Spleen (tissue), 11 donors: ENCODE measurements at regions not wholly inside any gene's neighbourhood (a gene's known extent, or its start where the extent isn't known, plus 50 kb on each side); places are given as distances from the start of the nearest gene placed in this dataset.

ENCODE experiments used
- DNase-seq: peaks from one replicate; pipeline ENCODE4 v3.0.0-alpha.2; 2020
- H3K27ac ChIP-seq, 8 donors: fragments of 200-600 bp; sonication (generic) in 7 of 8; 1 replicate in 4 of 8; 2 replicates in 4 of 8; pipeline versions ENCODE4 v1.5.0 to v1.8.0; 2016 to 2021; ENCODE audit warnings: inconsistent platforms in 4 of 8, mild to moderate bottlenecking in 4 of 8, moderate library complexity in 1 of 8
- H3K27me3 ChIP-seq, 7 donors: fragments of 200-600 bp; sonication (generic) in 6 of 7; replicated peaks in 1 of 7; 1 replicate in 4 of 7; 2 replicates in 3 of 7; pipeline versions ENCODE4 v1.5.0 to v1.8.0; 2016 to 2021; ENCODE audit warnings: inconsistent platforms in 3 of 7, mild to moderate bottlenecking in 1 of 7
- H3K36me3 ChIP-seq, 6 donors: fragments of 200-600 bp; sonication (generic) in 5 of 6; 1 replicate in 4 of 6; 2 replicates in 2 of 6; pipeline versions ENCODE4 v1.5.0 to v1.8.0; 2016 to 2021; ENCODE audit warnings: inconsistent platforms in 2 of 6
- H3K4me1 ChIP-seq, 6 donors: fragments of 200-600 bp; sonication (generic) in 5 of 6; 1 replicate in 3 of 6; 2 replicates in 3 of 6; pipeline versions ENCODE4 v1.5.0 to v1.8.0; 2016 to 2021; ENCODE audit warnings: inconsistent platforms in 3 of 6
- H3K4me3 ChIP-seq, 8 donors: fragments of 200-600 bp; sonication (generic) in 7 of 8; 1 replicate in 4 of 8; 2 replicates in 4 of 8; pipeline versions ENCODE4 v1.5.0 to v1.8.0; 2016 to 2021; ENCODE audit warnings: inconsistent platforms in 4 of 8, mild to moderate bottlenecking in 4 of 8, moderate library complexity in 2 of 8
- H3K9me3 ChIP-seq, 8 donors: fragments of 200-600 bp; sonication (generic) in 7 of 8; 1 replicate in 4 of 8; 2 replicates in 4 of 8; pipeline versions ENCODE4 v1.5.0 to v1.8.0; 2016 to 2021; ENCODE audit warnings: inconsistent platforms in 4 of 8
- POLR2A ChIP-seq, 3 donors: fragments of 450-650 bp; IDR thresholded peaks; one replicate each; pipeline ENCODE4 v1.5.1; 2017; ENCODE audit warnings: antibody characterized with exemption in 3 of 3, mild to moderate bottlenecking in 1 of 3
- POLR2AphosphoS5 ChIP-seq, 3 donors: sonication (generic); formaldehyde crosslinking; IDR thresholded peaks; one replicate each; pipeline ENCODE4 v1.5.1; 2017; ENCODE audit warnings: antibody characterized with exemption in 3 of 3
- WGBS, 5 donors: extraction: QIAGEN DNeasy Blood & Tissue Kit in 3 of 5; methylation state at CpG; one replicate each; pipeline versions ENCODE4 v1.1.5 to v1.1.7; 2013 to 2018; 5-methylcytosine and 5-hydroxymethylcytosine counted together
- intact Hi-C: fragments of 100-400 bp; cut with DNase I; formaldehyde crosslinking; loops from one replicate; pipeline ENCODE4 v1.15.0; 2023; ENCODE audit warnings: low total_unique reads
- TF ChIP-seq, protein P1 (sequence below), 11 experiments: fragments of 200-600 bp in 7 of 11; fragments of 450-650 bp in 4 of 11; sonication (generic) in 4 of 11; IDR thresholded peaks in 8 of 11; conservative IDR thresholded peaks in 3 of 11; 1 replicate in 7 of 11; 2 replicates in 4 of 11; pipeline versions ENCODE4 v1.4.0 to v1.8.0; 2016 to 2021; ENCODE audit warnings: antibody characterized with exemption in 11 of 11, inconsistent platforms in 4 of 11, mild to moderate bottlenecking in 1 of 11
- donor health status: healthy with polysubstance abuse.
- donor health status: DM: no; HTN: no; CAD: no; lungs with moderate emphysema.
- donor health status: DM: no; HTN: no; CAD: no.
- donor health status: Bipolar disorder and iron deficiency.
- donor health status: healthy.
- donor health status: DM: no; HTN: no; CAD: no.
- donor health status: DM: yes; HTN: yes; CAD: no.

DNA sequence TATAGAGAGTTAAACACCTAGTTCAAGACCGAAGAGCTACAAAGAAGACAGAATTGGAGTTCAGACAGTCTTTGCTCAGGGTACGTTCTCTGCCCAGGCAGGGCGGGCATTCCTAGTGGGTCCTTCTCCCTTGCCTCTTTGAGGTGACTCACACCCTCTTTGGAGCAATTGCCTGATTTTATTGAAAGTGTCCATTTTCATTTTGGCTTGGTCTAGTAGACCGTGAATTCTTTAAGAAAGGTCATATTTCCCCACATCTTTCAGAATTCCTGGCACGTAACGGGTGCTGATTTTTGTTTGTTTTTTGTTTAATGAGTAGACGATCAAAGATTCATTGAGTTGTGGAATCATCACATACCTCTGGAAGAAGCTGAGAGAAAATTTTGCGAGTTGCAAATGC, 871.5 kb downstream of the RNF144A start:
- intact Hi-C loops, result no loop called here
- no peak overlapping the region for H3K27ac ChIP-seq
- H3K4me3 ChIP-seq, result no peak overlapping the region
- no peak for DNase-seq
- H3K27me3 ChIP-seq, result no peaks in the 10 kb centered on the region
- H3K36me3 ChIP-seq, result no peaks in the 10 kb centered on the region
- H3K9me3 ChIP-seq, result no peaks in the 10 kb centered on the region
- 94 to 97% (median 95%) methylated on average over 8 of the region's 8 CpGs for WGBS, 5 donors
- TF ChIP-seq, protein P1, sequence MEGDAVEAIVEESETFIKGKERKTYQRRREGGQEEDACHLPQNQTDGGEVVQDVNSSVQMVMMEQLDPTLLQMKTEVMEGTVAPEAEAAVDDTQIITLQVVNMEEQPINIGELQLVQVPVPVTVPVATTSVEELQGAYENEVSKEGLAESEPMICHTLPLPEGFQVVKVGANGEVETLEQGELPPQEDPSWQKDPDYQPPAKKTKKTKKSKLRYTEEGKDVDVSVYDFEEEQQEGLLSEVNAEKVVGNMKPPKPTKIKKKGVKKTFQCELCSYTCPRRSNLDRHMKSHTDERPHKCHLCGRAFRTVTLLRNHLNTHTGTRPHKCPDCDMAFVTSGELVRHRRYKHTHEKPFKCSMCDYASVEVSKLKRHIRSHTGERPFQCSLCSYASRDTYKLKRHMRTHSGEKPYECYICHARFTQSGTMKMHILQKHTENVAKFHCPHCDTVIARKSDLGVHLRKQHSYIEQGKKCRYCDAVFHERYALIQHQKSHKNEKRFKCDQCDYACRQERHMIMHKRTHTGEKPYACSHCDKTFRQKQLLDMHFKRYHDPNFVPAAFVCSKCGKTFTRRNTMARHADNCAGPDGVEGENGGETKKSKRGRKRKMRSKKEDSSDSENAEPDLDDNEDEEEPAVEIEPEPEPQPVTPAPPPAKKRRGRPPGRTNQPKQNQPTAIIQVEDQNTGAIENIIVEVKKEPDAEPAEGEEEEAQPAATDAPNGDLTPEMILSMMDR (IDR thresholded peaks at IDR 0.05 in 8 of 11, conservative IDR thresholded peaks at IDR 0.05 in 3 of 11), result no peak
- TF ChIP-seq POLR2AphosphoS5 (IDR thresholded peaks at IDR 0.05) (no peak), POLR2A (IDR thresholded peaks at IDR 0.05) (no peak)
- no peaks in the 10 kb centered on the region for H3K4me1 ChIP-seq

DNA sequence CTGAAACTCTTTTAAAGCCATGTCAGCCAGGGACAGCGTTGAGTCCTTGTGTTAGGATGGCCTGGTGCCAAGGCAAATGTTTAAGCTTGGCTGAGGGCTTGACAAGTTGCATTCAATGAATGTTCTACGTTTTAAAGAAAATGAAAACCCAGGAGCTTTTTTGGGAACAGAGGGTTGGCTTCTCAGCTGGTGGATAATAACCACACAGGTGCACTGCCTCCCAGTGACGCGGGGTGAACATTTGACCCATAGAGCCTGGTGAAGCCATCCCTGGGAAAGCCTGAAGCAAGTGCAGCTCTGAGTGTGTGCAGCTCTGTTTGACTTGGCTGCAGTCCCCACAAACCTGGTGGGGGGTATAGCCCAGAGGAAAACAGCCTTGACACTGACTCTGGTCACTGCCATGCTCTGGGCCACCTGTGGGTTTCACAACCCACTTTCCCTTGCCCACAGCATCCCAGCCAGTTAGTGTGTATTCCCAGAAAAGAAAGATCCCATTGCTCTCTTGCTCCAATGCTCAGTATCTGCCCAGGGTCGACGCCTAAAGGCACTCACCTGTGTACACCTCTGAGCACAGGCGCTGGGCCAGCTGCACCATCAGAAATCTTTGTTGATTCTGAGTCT, 874.9 kb downstream of the RNF144A start:
- Histone ChIP-seq H3K9me3 (no peaks in the 10 kb centered on the region), H3K36me3 (no peaks in the 10 kb centered on the region), H3K27me3 (no peaks in the 10 kb centered on the region), H3K4me1 (peaks cover 0 to 8% (median 0%) of the 10 kb centered on the region in 6 donors), H3K27ac (no peak overlapping the region), H3K4me3 (no peak overlapping the region)
- 82 to 87% (median 85%) methylated on average over 7 of the region's 7 CpGs for WGBS, 5 donors
- no peak for DNase-seq
- TF ChIP-seq, protein P1 (IDR thresholded peaks at IDR 0.05 in 8 of 11, conservative IDR thresholded peaks at IDR 0.05 in 3 of 11), result no peak
- no peak for TF ChIP-seq POLR2A (IDR thresholded peaks at IDR 0.05)
- no peak for TF ChIP-seq POLR2AphosphoS5 (IDR thresholded peaks at IDR 0.05)
- intact Hi-C loops, result no loop called here

DNA sequence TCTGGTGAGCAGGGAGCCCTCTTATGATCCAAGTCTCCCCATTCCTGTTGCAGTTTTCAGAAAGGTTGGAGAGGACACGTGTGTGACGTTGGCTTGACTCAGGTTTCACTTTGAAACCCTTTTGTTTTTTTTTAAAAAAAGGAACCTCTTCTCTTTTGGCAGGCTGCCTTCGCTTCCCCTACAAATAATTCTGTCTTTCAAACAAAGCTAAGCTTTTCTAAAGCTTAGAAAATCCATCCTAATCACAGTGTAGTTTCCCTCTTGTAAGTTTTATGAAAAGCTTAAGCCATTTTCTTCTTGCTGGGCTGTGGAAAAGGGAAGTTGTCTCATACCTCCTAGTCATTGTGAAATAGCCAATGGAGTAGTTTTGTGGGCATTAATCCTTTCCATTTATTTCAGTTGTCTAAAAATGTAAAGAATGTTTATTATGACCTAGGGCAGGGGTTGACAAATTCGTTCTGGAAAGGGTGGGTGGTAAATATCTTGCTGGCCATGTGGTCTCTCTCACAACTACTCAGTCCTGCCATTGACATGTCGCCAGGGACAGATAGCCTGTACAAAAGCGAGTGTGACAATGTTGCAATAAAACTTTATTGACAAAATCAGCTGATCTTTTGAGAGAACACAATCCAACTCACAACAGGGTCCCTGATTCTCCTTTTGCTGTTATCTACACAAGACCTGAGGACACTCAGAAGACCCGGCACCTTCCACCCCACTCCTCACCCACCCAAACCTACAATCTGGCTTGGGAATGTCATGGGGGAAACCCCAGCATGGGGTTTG, 878.8 kb downstream of the RNF144A start:
- TF ChIP-seq POLR2AphosphoS5 (IDR thresholded peaks at IDR 0.05), result no peak
- TF ChIP-seq, protein P1 (IDR thresholded peaks at IDR 0.05 in 8 of 11, conservative IDR thresholded peaks at IDR 0.05 in 3 of 11), result no peak
- no peak for TF ChIP-seq POLR2A (IDR thresholded peaks at IDR 0.05)
- Histone ChIP-seq H3K27me3 (no peaks in the 10 kb centered on the region), H3K4me1 (peaks cover 0 to 8% (median 0%) of the 10 kb centered on the region in 6 donors), H3K9me3 (peaks cover 0 to 10% (median 4%) of the 10 kb centered on the region in 8 donors), H3K27ac (peak overlapping the region in 1 of 8 donors; percentile 16), H3K36me3 (no peaks in the 10 kb centered on the region), H3K4me3 (no peak overlapping the region)
- intact Hi-C loops, result no loop called here
- WGBS, 5 donors, result 40 to 53% (median 46%) methylated on average over 7 of the region's 7 CpGs
- no peak for DNase-seq

DNA sequence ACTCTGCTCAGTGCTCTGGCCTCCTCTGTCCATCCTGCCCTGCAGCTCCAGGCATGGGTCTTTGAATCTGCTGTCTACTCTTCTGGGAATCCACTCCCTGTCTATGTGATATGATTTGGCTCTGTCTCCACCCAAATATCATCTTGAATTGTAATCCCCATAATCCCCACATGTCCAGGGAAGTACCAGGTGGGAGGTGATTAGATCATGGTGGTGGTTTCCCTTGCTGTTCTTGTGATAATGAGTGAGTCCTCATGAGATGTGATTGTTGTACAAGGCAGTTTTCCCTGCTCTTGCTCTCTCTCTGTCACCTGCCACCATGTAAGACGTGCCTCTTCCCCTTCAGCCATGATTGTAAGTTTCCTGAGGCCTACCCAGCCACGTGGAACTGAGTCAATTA, 881.8 kb upstream of the ID2 start:
- Histone ChIP-seq H3K36me3 (no peaks in the 10 kb centered on the region), H3K9me3 (peaks cover 0 to 27% (median 18%) of the 10 kb centered on the region in 8 donors), H3K4me3 (no peak overlapping the region), H3K27ac (no peak overlapping the region), H3K27me3 (no peaks in the 10 kb centered on the region), H3K4me1 (peaks cover 0 to 8% (median 0%) of the 10 kb centered on the region in 6 donors)
- DNase-seq, result no peak
- WGBS, 5 donors, result 71 to 93% (median 74%) methylated on average over 2 of the region's 2 CpGs
- TF ChIP-seq POLR2AphosphoS5 (IDR thresholded peaks at IDR 0.05) (no peak), POLR2A (IDR thresholded peaks at IDR 0.05) (no peak)
- TF ChIP-seq, protein P1 (IDR thresholded peaks at IDR 0.05 in 8 of 11, conservative IDR thresholded peaks at IDR 0.05 in 3 of 11), result no peak
- intact Hi-C loops, result no loop called here
